Hematopoietic multipotent progenitor cell treated with erythropoietin and hydrocortisone succinate and interleukin-3 and kit ligand, for 4 days (in vitro differentiated cells): ENCODE measurements at regions not wholly inside any gene's neighbourhood (a gene's known extent, or its start where the extent isn't known, plus 50 kb on each side); places are given as distances from the start of the nearest gene placed in this dataset.
A peak's percentile ranks its signal among the peaks of the same experiment; 100 is the strongest.

ENCODE experiments used
- DNase-seq: peaks from one replicate; pipeline ENCODE4 v3.0.0-alpha.2; 2015

DNA sequence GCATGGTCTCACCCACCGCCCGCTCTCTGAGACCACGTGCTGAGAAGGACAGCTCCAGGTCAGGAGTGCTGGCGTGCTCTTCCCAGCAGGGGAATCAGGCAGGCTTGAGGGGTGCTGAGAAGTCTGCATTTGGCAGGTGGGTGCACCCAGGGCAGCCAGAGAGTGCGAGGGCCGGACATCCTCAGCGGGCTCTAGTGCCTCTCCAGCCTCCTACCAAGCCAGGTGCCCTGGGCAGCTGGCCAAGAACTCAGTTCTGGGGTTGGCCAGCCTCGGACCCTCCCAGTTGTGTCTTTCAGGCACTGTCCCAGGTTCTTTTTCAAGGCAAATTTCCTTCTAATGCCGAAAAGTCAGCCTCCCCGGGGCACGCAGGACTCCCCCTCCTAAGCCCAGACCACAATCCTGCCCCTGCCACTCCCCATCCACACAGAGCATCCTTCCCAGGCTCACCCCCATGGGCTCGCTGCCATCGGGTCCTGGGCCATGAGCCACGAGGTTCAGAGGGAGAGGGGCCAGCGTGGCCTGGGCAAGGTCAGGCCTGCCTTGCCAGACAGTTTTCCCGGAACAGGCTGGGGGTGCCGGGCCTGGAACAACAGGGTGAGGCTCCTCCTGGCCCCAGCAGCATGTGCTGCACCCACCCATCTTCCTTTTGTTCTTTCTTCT is 52.2 kb upstream of the GPC1 start:
- no peak for DNase-seq

DNA sequence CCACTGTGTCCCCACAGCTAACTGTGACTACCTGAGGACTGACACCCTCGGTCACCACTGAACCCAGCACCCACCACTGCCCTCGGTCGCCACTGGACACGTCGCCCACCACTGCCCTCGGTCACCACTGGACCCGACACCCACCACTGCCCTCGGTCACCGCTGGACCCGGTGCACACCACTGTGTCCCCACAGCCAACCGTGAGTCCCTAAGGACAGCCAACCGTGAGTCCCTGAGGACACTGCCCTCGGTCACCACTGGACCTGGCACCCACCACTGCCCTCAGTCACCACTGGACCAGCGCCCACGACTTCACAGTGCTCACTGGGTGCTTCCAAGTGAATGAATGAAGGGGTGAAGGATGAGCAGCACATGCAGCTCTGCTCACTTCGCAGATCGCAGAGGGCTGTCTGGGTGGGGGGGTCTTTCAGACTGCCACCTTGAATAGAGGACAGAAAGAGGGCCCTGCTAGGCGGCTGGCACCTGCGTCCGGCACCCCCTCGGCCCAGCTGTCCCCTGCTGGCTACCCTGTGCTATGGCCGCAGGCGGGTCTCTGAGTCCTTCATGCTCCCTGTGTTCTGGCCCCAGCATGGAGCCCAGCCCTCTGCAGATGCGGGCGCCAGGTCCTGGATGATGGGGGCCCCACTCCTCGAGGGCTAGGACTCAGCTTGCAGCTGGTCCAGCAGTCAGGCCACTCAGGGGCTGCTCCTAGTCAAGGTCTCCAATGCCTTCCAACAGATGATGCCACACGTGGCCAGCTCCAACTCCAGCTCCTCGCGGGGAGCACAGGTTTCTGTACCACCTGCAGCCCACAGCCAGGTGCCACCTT is 51.4 kb upstream of the GPC1 start:
- DNase-seq, result no peak

DNA sequence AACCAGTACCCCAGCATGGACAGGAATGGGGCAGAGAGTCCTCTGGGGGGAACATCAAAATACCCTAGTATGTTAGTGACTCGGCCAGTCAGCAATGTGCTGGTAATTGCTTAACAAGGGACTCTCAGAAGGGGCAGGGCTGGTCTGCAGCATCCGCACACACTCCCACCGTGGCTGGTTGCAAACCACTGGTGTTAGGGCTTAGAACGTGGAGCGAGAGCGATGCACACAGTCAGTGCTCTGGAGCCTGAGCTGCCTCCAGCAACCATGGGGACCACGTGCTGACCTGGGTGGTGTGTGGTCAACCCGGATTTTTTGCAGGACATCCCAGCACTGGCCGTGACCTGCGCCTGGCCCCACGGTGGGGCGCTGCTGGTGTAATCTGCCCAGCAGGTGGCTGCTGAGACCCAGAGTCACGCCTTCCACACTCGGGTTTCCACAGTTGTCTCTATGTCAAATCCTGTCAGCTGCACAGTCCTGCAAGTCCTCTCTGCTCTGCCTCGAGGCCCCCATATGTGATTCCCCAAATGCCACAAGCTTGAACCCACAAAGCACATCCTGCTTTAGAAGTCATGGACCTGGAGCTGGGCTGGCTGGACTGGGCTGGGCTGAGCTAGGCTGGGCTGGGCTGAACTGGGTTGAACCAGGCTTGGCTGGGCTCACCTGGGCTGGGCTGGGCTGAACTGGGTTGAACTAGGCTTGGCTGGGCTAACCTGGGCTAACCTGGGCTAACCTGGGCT is 50.6 kb upstream of the GPC1 start:
- peak; percentile 5 for DNase-seq

DNA sequence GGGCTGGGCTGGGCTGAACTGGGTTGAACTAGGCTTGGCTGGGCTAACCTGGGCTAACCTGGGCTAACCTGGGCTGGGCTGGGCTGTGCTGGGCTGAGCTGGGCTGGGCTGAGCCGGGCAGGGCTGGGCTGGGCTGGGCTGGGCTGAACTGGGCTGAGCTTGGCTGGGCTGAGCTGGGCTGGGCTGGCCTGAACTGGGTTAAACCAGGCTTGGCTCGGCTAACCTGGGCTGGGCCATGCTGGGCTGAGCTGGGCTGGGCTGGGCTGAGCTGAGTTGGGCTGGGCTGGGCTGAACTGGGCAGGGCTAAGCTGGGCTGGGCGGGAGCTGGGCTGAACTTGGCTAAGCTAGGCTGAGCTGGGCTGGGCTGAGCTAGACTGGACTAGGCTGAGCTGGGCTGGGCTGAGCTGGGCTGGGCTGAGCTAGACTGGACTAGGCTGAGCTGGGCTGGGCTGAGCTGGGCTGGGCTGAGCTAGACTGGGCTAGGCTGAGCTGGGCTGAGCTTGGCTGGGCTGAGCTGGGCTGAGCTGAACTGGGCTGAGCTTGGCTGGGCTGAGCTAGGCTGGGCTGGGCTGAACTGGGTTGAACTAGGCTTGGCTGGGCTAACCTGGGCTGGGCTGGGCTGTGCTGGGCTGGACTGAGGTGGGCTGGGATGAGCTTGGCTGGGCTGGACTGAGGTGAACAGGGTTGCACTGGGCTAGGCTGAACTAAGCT is 49.9 kb upstream of the GPC1 start:
- peak; percentile 43 for DNase-seq
